ENCODE measurements at regions not wholly inside any gene's neighbourhood (a gene's known extent, or its start where the extent isn't known, plus 50 kb on each side); places are given as distances from the start of the nearest gene placed in this dataset.

GRCh38 chr2:155708071-155708470, 624.5 kb downstream of the NR4A2 start:
- Histone ChIP-seq H3K27ac (ENCODE audit: extremely low read depth, low read depth, low read length) (no peak overlapping the region), H3K4me3 (ENCODE audit: low read depth, low read length) (no peak overlapping the region), H3K4me1 (ENCODE audit: control insufficient read depth, insufficient read depth, low read length) (no peaks in the 10 kb centered on the region), H3K9me3 (ENCODE audit: control insufficient read depth, insufficient read depth, low read depth, low read length) (no peaks in the 10 kb centered on the region), H3K36me3 (ENCODE audit: control insufficient read depth in 2 of 2, insufficient read depth in 1 of 2, low read length in 2 of 2) (no peaks in the 10 kb centered on the region)
- no peak for TF ChIP-seq BCL11B (tag by site-specific recombination; IDR thresholded peaks at IDR 0.05; ENCODE audit: low read depth)
- TF ChIP-seq ZSCAN23 (tag by site-specific recombination; IDR thresholded peaks at IDR 0.05) = no peak
- no peak for TF ChIP-seq WT1 (tag by site-specific recombination; IDR thresholded peaks at IDR 0.05)
- no peak for TF ChIP-seq ZBTB20 (tag by site-specific recombination; IDR thresholded peaks at IDR 0.05)
- TF ChIP-seq ZNF211 (tag by site-specific recombination; IDR thresholded peaks at IDR 0.05; ENCODE audit: low read depth) = no peak
- TF ChIP-seq, protein P1, sequence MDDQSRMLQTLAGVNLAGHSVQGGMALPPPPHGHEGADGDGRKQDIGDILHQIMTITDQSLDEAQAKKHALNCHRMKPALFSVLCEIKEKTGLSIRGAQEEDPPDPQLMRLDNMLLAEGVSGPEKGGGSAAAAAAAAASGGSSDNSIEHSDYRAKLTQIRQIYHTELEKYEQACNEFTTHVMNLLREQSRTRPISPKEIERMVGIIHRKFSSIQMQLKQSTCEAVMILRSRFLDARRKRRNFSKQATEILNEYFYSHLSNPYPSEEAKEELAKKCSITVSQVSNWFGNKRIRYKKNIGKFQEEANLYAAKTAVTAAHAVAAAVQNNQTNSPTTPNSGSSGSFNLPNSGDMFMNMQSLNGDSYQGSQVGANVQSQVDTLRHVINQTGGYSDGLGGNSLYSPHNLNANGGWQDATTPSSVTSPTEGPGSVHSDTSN (CRISPR knock-in tag; IDR thresholded peaks at IDR 0.05) = no peak
- no peak for TF ChIP-seq ZNF16 (tag by site-specific recombination; IDR thresholded peaks at IDR 0.05; ENCODE audit: low read depth)
- TF ChIP-seq ZNF24 (tag by site-specific recombination; IDR thresholded peaks at IDR 0.05) = no peak
- no peak for TF ChIP-seq ZNF645 (tag by site-specific recombination; IDR thresholded peaks at IDR 0.05)
- TF ChIP-seq, protein P2, sequence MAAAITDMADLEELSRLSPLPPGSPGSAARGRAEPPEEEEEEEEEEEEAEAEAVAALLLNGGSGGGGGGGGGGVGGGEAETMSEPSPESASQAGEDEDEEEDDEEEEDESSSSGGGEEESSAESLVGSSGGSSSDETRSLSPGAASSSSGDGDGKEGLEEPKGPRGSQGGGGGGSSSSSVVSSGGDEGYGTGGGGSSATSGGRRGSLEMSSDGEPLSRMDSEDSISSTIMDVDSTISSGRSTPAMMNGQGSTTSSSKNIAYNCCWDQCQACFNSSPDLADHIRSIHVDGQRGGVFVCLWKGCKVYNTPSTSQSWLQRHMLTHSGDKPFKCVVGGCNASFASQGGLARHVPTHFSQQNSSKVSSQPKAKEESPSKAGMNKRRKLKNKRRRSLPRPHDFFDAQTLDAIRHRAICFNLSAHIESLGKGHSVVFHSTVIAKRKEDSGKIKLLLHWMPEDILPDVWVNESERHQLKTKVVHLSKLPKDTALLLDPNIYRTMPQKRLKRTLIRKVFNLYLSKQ (tag by site-specific recombination; IDR thresholded peaks at IDR 0.05; ENCODE audit: borderline replicate concordance) = no peak
- no peak for TF ChIP-seq ZSCAN16 (tag by site-specific recombination; IDR thresholded peaks at IDR 0.05)
- TF ChIP-seq SCRT1 (tag by site-specific recombination; IDR thresholded peaks at IDR 0.05; ENCODE audit: borderline replicate concordance) = no peak
- TF ChIP-seq ZNF664 (tag by site-specific recombination; IDR thresholded peaks at IDR 0.05) = no peak
- TF ChIP-seq, protein P3, sequence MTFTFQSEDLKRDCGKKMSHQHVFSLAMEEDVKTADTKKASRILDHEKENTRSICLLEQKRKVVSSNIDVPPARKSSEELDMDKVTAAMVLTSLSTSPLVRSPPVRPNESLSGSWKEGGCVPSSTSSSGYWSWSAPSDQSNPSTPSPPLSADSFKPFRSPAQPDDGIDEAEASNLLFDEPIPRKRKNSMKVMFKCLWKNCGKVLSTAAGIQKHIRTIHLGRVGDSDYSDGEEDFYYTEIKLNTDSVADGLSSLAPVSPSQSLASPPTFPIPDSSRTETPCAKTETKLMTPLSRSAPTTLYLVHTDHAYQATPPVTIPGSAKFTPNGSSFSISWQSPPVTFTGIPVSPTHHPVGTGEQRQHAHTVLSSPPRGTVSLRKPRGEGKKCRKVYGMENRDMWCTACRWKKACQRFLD (tag by site-specific recombination; IDR thresholded peaks at IDR 0.05) = no peak
- TF ChIP-seq BCL11A (tag by site-specific recombination; IDR thresholded peaks at IDR 0.05; ENCODE audit: low read depth) = no peak
- no peak for TF ChIP-seq ZBTB6 (tag by site-specific recombination; IDR thresholded peaks at IDR 0.05)
- TF ChIP-seq ZNF10 (tag by site-specific recombination; IDR thresholded peaks at IDR 0.05) = no peak
- no peak for TF ChIP-seq ZNF121 (tag by site-specific recombination; IDR thresholded peaks at IDR 0.05)
- POLR2A ChIA-PET = no interaction called here
- CTCF ChIA-PET = no interaction called here

- ChIA-PET CTCF (no interaction called here), POLR2A (no interaction called here)
- no peak overlapping the region for H3K27ac ChIP-seq (ENCODE audit: extremely low read depth, low read depth, low read length)
- no peaks in the 10 kb centered on the region for H3K36me3 ChIP-seq (ENCODE audit: control insufficient read depth in 2 of 2, insufficient read depth in 1 of 2, low read length in 2 of 2)
- no peak for TF ChIP-seq ZBTB11 (tag by site-specific recombination; conservative IDR thresholded peaks at IDR 0.05; ENCODE audit: low read depth)
- TF ChIP-seq OSR2 (tag by site-specific recombination; IDR thresholded peaks at IDR 0.05) = no peak
- no peak for TF ChIP-seq ZNF558 (tag by site-specific recombination; IDR thresholded peaks at IDR 0.05)
- no peak for TF ChIP-seq ZIC2 (tag by site-specific recombination; IDR thresholded peaks at IDR 0.05)
- TF ChIP-seq, protein P4, sequence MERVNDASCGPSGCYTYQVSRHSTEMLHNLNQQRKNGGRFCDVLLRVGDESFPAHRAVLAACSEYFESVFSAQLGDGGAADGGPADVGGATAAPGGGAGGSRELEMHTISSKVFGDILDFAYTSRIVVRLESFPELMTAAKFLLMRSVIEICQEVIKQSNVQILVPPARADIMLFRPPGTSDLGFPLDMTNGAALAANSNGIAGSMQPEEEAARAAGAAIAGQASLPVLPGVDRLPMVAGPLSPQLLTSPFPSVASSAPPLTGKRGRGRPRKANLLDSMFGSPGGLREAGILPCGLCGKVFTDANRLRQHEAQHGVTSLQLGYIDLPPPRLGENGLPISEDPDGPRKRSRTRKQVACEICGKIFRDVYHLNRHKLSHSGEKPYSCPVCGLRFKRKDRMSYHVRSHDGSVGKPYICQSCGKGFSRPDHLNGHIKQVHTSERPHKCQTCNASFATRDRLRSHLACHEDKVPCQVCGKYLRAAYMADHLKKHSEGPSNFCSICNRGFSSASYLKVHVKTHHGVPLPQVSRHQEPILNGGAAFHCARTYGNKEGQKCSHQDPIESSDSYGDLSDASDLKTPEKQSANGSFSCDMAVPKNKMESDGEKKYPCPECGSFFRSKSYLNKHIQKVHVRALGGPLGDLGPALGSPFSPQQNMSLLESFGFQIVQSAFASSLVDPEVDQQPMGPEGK (tag by site-specific recombination; IDR thresholded peaks at IDR 0.05) = no peak
- no peak for TF ChIP-seq ZNF626 (tag by site-specific recombination; IDR thresholded peaks at IDR 0.05)
- TF ChIP-seq ZBTB20 (tag by site-specific recombination; IDR thresholded peaks at IDR 0.05) = no peak
- no peak overlapping the region for H3K4me3 ChIP-seq (ENCODE audit: low read depth, low read length)
- H3K4me1 ChIP-seq (ENCODE audit: control insufficient read depth, insufficient read depth, low read length) = no peaks in the 10 kb centered on the region
- no peaks in the 10 kb centered on the region for H3K9me3 ChIP-seq (ENCODE audit: control insufficient read depth, insufficient read depth, low read depth, low read length)
Measured at GRCh38 chr2:155703917-155704316, 628.6 kb downstream of the NR4A2 start.
